ENCODE measurements at regions not wholly inside any gene's neighbourhood (a gene's known extent, or its start where the extent isn't known, plus 50 kb on each side); places are given as distances from the start of the nearest gene placed in this dataset.

- ChIA-PET POLR2A (no interaction called here), CTCF (no interaction called here)
- H3K9me3 Mint-ChIP-seq, result peaks cover 4 to 29% (median 6%) of the 10 kb centered on the region in 5 donors
Measured at GRCh38 chr18:40215979-40216378, 1739.1 kb upstream of the PIK3C3 start.

GRCh38 chr18:40210696-40211095, 1744.3 kb upstream of the PIK3C3 start:
- H3K9me3 Mint-ChIP-seq, result peaks cover 5 to 28% (median 13%) of the 10 kb centered on the region in 5 donors
- POLR2A ChIA-PET, result no interaction called here
- DNase-seq, result no peak
- H3K4me3 ChIP-seq (ENCODE audit: low read length), result no peak overlapping the region
- H3K4me1 ChIP-seq (ENCODE audit: insufficient read depth, low read length), result no peaks in the 10 kb centered on the region
- no peaks in the 10 kb centered on the region for H3K36me3 ChIP-seq (ENCODE audit: insufficient read depth, low read length)
- H3K27me3 ChIP-seq (ENCODE audit: insufficient read depth, low read length, poor library complexity, severe bottlenecking), result no peaks in the 10 kb centered on the region
- H3K4me3 Mint-ChIP-seq, result no peak overlapping the region
- H3K4me1 Mint-ChIP-seq, result no peaks in the 10 kb centered on the region
- H3K27ac Mint-ChIP-seq, result no peak overlapping the region
- CTCF ChIA-PET, result no interaction called here
- no peaks in the 10 kb centered on the region for H3K36me3 Mint-ChIP-seq
- H3K27me3 Mint-ChIP-seq, result no peaks in the 10 kb centered on the region
- no peaks in the 10 kb centered on the region for H3K9me3 ChIP-seq (ENCODE audit: low read length)
- H3K27ac ChIP-seq (ENCODE audit: low read depth, low read length), result no peak overlapping the region

More at GRCh38 chr18:40215979-40216378, 1739.1 kb upstream of the PIK3C3 start:
- Histone ChIP-seq H3K36me3 (ENCODE audit: insufficient read depth, low read length) (no peaks in the 10 kb centered on the region), H3K4me3 (ENCODE audit: low read length) (no peak overlapping the region), H3K27me3 (ENCODE audit: insufficient read depth, low read length, poor library complexity, severe bottlenecking) (no peaks in the 10 kb centered on the region), H3K9me3 (ENCODE audit: low read length) (no peaks in the 10 kb centered on the region), H3K27ac (ENCODE audit: low read depth, low read length) (no peak overlapping the region), H3K4me1 (ENCODE audit: insufficient read depth, low read length) (no peaks in the 10 kb centered on the region)
- DNase-seq, result no peak
- Mint-ChIP-seq H3K27ac (no peak overlapping the region), H3K36me3 (no peaks in the 10 kb centered on the region), H3K4me1 (no peaks in the 10 kb centered on the region), H3K4me3 (no peak overlapping the region), H3K27me3 (no peaks in the 10 kb centered on the region)

GRCh38 chr18:40208958-40209357, 1746.1 kb upstream of the PIK3C3 start:
- Histone ChIP-seq H3K36me3 (ENCODE audit: insufficient read depth, low read length) (no peaks in the 10 kb centered on the region), H3K27me3 (ENCODE audit: insufficient read depth, low read length, poor library complexity, severe bottlenecking) (no peaks in the 10 kb centered on the region), H3K27ac (ENCODE audit: low read depth, low read length) (no peak overlapping the region), H3K4me3 (ENCODE audit: low read length) (no peak overlapping the region), H3K9me3 (ENCODE audit: low read length) (no peaks in the 10 kb centered on the region), H3K4me1 (ENCODE audit: insufficient read depth, low read length) (no peaks in the 10 kb centered on the region)
- H3K4me3 Mint-ChIP-seq, result no peak overlapping the region
- H3K9me3 Mint-ChIP-seq, result peaks cover 5 to 29% (median 16%) of the 10 kb centered on the region in 5 donors
- H3K4me1 Mint-ChIP-seq, result no peaks in the 10 kb centered on the region
- no peaks in the 10 kb centered on the region for H3K27me3 Mint-ChIP-seq
- H3K27ac Mint-ChIP-seq, result no peak overlapping the region
- no peaks in the 10 kb centered on the region for H3K36me3 Mint-ChIP-seq
- ChIA-PET CTCF (no interaction called here), POLR2A (no interaction called here)
- DNase-seq, result no peak

- H3K36me3 ChIP-seq (ENCODE audit: insufficient read depth, low read length), result no peaks in the 10 kb centered on the region
- CTCF ChIA-PET, result no interaction called here
- POLR2A ChIA-PET, result no interaction called here
- no peaks in the 10 kb centered on the region for H3K9me3 ChIP-seq (ENCODE audit: low read length)
- no peaks in the 10 kb centered on the region for H3K4me1 ChIP-seq (ENCODE audit: insufficient read depth, low read length)
- no peak for DNase-seq
- Mint-ChIP-seq H3K4me1 (no peaks in the 10 kb centered on the region), H3K27me3 (no peaks in the 10 kb centered on the region), H3K36me3 (peaks cover 0 to 2% (median 0%) of the 10 kb centered on the region in 3 donors), H3K9me3 (peaks cover 5 to 30% (median 15%) of the 10 kb centered on the region in 5 donors), H3K4me3 (no peak overlapping the region), H3K27ac (no peak overlapping the region)
- no peak overlapping the region for H3K27ac ChIP-seq (ENCODE audit: low read depth, low read length)
- H3K27me3 ChIP-seq (ENCODE audit: insufficient read depth, low read length, poor library complexity, severe bottlenecking), result no peaks in the 10 kb centered on the region
- H3K4me3 ChIP-seq (ENCODE audit: low read length), result no peak overlapping the region
Measured at GRCh38 chr18:40197711-40198110, 1757.3 kb upstream of the PIK3C3 start.

GRCh38 chr18:40186677-40187076, 1768.4 kb upstream of the PIK3C3 start:
- H3K27ac ChIP-seq (ENCODE audit: low read depth, low read length), result no peak overlapping the region
- no peaks in the 10 kb centered on the region for H3K36me3 ChIP-seq (ENCODE audit: insufficient read depth, low read length)
- CTCF ChIA-PET, result no interaction called here
- no peaks in the 10 kb centered on the region for H3K4me1 Mint-ChIP-seq
- H3K27me3 ChIP-seq (ENCODE audit: insufficient read depth, low read length, poor library complexity, severe bottlenecking), result no peaks in the 10 kb centered on the region
- no peaks in the 10 kb centered on the region for H3K4me1 ChIP-seq (ENCODE audit: insufficient read depth, low read length)
- no peak overlapping the region for H3K27ac Mint-ChIP-seq
- H3K36me3 Mint-ChIP-seq, result no peaks in the 10 kb centered on the region
- no peaks in the 10 kb centered on the region for H3K9me3 ChIP-seq (ENCODE audit: low read length)
- no peak overlapping the region for H3K4me3 ChIP-seq (ENCODE audit: low read length)
- H3K9me3 Mint-ChIP-seq, result peaks cover 4 to 14% (median 7%) of the 10 kb centered on the region in 5 donors
- POLR2A ChIA-PET, result no interaction called here
- H3K27me3 Mint-ChIP-seq, result peaks cover 0 to 1% of the 10 kb centered on the region in 2 donors
- H3K4me3 Mint-ChIP-seq, result no peak overlapping the region
- no peak for DNase-seq

- no peaks in the 10 kb centered on the region for H3K36me3 ChIP-seq (ENCODE audit: insufficient read depth, low read length)
- ChIA-PET POLR2A (no interaction called here), CTCF (no interaction called here)
- H3K27ac ChIP-seq (ENCODE audit: low read depth, low read length), result no peak overlapping the region
- H3K27ac Mint-ChIP-seq, result no peak overlapping the region
- H3K36me3 Mint-ChIP-seq, result no peaks in the 10 kb centered on the region
- no peak overlapping the region for H3K4me3 ChIP-seq (ENCODE audit: low read length)
- peaks cover 7 to 42% (median 13%) of the 10 kb centered on the region in 5 donors for H3K9me3 Mint-ChIP-seq
- no peak for DNase-seq
- no peak overlapping the region for H3K4me3 Mint-ChIP-seq
- no peaks in the 10 kb centered on the region for H3K4me1 Mint-ChIP-seq
- no peaks in the 10 kb centered on the region for H3K4me1 ChIP-seq (ENCODE audit: insufficient read depth, low read length)
- H3K27me3 Mint-ChIP-seq, result peaks cover 0 to 1% of the 10 kb centered on the region in 2 donors
- H3K9me3 ChIP-seq (ENCODE audit: low read length), result no peaks in the 10 kb centered on the region
- H3K27me3 ChIP-seq (ENCODE audit: insufficient read depth, low read length, poor library complexity, severe bottlenecking), result no peaks in the 10 kb centered on the region
Measured at GRCh38 chr18:40179729-40180461, 1775.1 kb upstream of the PIK3C3 start.

- Histone ChIP-seq H3K9me3 (ENCODE audit: low read length) (no peaks in the 10 kb centered on the region), H3K4me1 (ENCODE audit: insufficient read depth, low read length) (no peaks in the 10 kb centered on the region), H3K36me3 (ENCODE audit: insufficient read depth, low read length) (no peaks in the 10 kb centered on the region), H3K27me3 (ENCODE audit: insufficient read depth, low read length, poor library complexity, severe bottlenecking) (no peaks in the 10 kb centered on the region), H3K4me3 (ENCODE audit: low read length) (no peak overlapping the region), H3K27ac (ENCODE audit: low read depth, low read length) (no peak overlapping the region)
- no peaks in the 10 kb centered on the region for H3K4me1 Mint-ChIP-seq
- CTCF ChIA-PET, result no interaction called here
- H3K4me3 Mint-ChIP-seq, result no peak overlapping the region
- no peaks in the 10 kb centered on the region for H3K27me3 Mint-ChIP-seq
- peaks cover 0 to 38% (median 4%) of the 10 kb centered on the region in 5 donors for H3K9me3 Mint-ChIP-seq
- H3K36me3 Mint-ChIP-seq, result no peaks in the 10 kb centered on the region
- H3K27ac Mint-ChIP-seq, result no peak overlapping the region
- DNase-seq, result no peak
- POLR2A ChIA-PET, result no interaction called here
Measured at GRCh38 chr18:40168026-40168425, 1787.0 kb upstream of the PIK3C3 start.

GRCh38 chr18:40163254-40163653, 1791.8 kb upstream of the PIK3C3 start:
- Mint-ChIP-seq H3K4me3 (no peak overlapping the region), H3K4me1 (no peaks in the 10 kb centered on the region), H3K36me3 (no peaks in the 10 kb centered on the region), H3K27me3 (no peaks in the 10 kb centered on the region), H3K9me3 (peaks cover 2 to 25% (median 9%) of the 10 kb centered on the region in 5 donors), H3K27ac (no peak overlapping the region)
- CTCF ChIA-PET, result no interaction called here
- DNase-seq, result no peak
- Histone ChIP-seq H3K27ac (ENCODE audit: low read depth, low read length) (no peak overlapping the region), H3K4me3 (ENCODE audit: low read length) (no peak overlapping the region), H3K36me3 (ENCODE audit: insufficient read depth, low read length) (no peaks in the 10 kb centered on the region), H3K9me3 (ENCODE audit: low read length) (no peaks in the 10 kb centered on the region), H3K4me1 (ENCODE audit: insufficient read depth, low read length) (no peaks in the 10 kb centered on the region), H3K27me3 (ENCODE audit: insufficient read depth, low read length, poor library complexity, severe bottlenecking) (no peaks in the 10 kb centered on the region)
- POLR2A ChIA-PET, result no interaction called here

Measured in CD8-positive, alpha-beta memory T cell (primary cell).